ENCODE measurements at regions not wholly inside any gene's neighbourhood (a gene's known extent, or its start where the extent isn't known, plus 50 kb on each side); places are given as distances from the start of the nearest gene placed in this dataset.

- Histone ChIP-seq H4K20me1 (ENCODE audit: control insufficient read depth, insufficient read depth) (no peaks in the 10 kb centered on the region), H3K9ac (ENCODE audit: control insufficient read depth, insufficient read depth, low read length) (no peak overlapping the region), H3K27ac (ENCODE audit: control insufficient read depth, insufficient read depth) (no peak overlapping the region), H3K4me3 (no peak overlapping the region), H3K27me3 (replicated peaks in 1 of 2; ENCODE audit: control insufficient read depth in 2 of 2, insufficient read depth in 2 of 2, low read length in 1 of 2) (no peaks in the 10 kb centered on the region), H3K4me2 (ENCODE audit: control insufficient read depth, insufficient read depth) (no peak overlapping the region), H3K9me3 (replicated peaks; ENCODE audit: control insufficient read depth, insufficient read depth, low read length) (no peaks in the 10 kb centered on the region), H3K79me2 (ENCODE audit: control insufficient read depth, insufficient read depth, low read length) (no peaks in the 10 kb centered on the region), H2AFZ (ENCODE audit: control insufficient read depth, low read depth, low read length) (no peak overlapping the region), H3K36me3 (ENCODE audit: control insufficient read depth in 2 of 2, insufficient read depth in 2 of 2, low read length in 1 of 2) (no peaks in the 10 kb centered on the region), H3K4me1 (ENCODE audit: control insufficient read depth, insufficient read depth, low read length) (no peaks in the 10 kb centered on the region)
- no TSS peak for BruUV-seq (replicated peaks)
- FAIRE-seq, result no peak
- in situ Hi-C loops (cut with MboI), result no loop called here
- SMC1A ChIA-PET (ENCODE audit: uncharacterized antibody, unreplicated experiment), result interaction anchor here (1.7 kb wide), 1 partner anchor 9 kb away, joined by 3 read pairs; no protein-coding TSS in a partner anchor
- intact Hi-C loops (cut with micrococcal nuclease; ENCODE audit: unreplicated experiment), result no loop called here
- ATAC-seq, result no peak
- RAD21 ChIA-PET (ENCODE audit: unreplicated experiment), result no interaction called here
- DNase-seq (ENCODE audit: low read depth, low spot score), result no peak
- no peak for TF ChIP-seq TBL1XR1 (IDR thresholded peaks at IDR 0.05; ENCODE audit: low read depth, low read length)
- no peak for TF ChIP-seq ASH2L (IDR thresholded peaks at IDR 0.05; ENCODE audit: borderline replicate concordance, low read depth)
- no peak for TF ChIP-seq WRNIP1 (IDR thresholded peaks at IDR 0.05; ENCODE audit: borderline replicate concordance, low read depth, low read length)
- no peak for TF ChIP-seq PAX8 (IDR thresholded peaks at IDR 0.05)
- no peak for TF ChIP-seq YBX1 (IDR thresholded peaks at IDR 0.05)
- TF ChIP-seq BCL11A (IDR thresholded peaks at IDR 0.05; ENCODE audit: low read depth, low read length), result no peak
- TF ChIP-seq NR2F1 (conservative IDR thresholded peaks at IDR 0.05), result no peak
- no peak for TF ChIP-seq NFYB (IDR thresholded peaks at IDR 0.05; ENCODE audit: insufficient read depth, low read depth, low read length)
- TF ChIP-seq ESRRA (IDR thresholded peaks at IDR 0.05; ENCODE audit: low read length), result no peak
- no peak for TF ChIP-seq KDM1A (IDR thresholded peaks at IDR 0.05; ENCODE audit: borderline replicate concordance)
- no peak for TF ChIP-seq SREBF1 (IDR thresholded peaks at IDR 0.05; ENCODE audit: low read length)
- no peak for TF ChIP-seq POU2F2 (IDR thresholded peaks at IDR 0.05; ENCODE audit: borderline replicate concordance, low read depth, low read length)
- no peak for TF ChIP-seq IRF4 (IDR thresholded peaks at IDR 0.05; ENCODE audit: low read depth, low read length)
- TF ChIP-seq POLR2AphosphoS2 (IDR thresholded peaks at IDR 0.05; ENCODE audit: low read depth, low read length), result no peak
- TF ChIP-seq NFIC (IDR thresholded peaks at IDR 0.05; ENCODE audit: low read depth, low read length), result no peak
- TF ChIP-seq IRF5 (IDR thresholded peaks at IDR 0.05; ENCODE audit: borderline replicate concordance), result no peak
- TF ChIP-seq ETV6 (conservative IDR thresholded peaks at IDR 0.05 in 1 of 2, IDR thresholded peaks at IDR 0.05 in 1 of 2; ENCODE audit: borderline replicate concordance in 1 of 2, low read depth in 1 of 2), result no peak
- TF ChIP-seq, protein P1, sequence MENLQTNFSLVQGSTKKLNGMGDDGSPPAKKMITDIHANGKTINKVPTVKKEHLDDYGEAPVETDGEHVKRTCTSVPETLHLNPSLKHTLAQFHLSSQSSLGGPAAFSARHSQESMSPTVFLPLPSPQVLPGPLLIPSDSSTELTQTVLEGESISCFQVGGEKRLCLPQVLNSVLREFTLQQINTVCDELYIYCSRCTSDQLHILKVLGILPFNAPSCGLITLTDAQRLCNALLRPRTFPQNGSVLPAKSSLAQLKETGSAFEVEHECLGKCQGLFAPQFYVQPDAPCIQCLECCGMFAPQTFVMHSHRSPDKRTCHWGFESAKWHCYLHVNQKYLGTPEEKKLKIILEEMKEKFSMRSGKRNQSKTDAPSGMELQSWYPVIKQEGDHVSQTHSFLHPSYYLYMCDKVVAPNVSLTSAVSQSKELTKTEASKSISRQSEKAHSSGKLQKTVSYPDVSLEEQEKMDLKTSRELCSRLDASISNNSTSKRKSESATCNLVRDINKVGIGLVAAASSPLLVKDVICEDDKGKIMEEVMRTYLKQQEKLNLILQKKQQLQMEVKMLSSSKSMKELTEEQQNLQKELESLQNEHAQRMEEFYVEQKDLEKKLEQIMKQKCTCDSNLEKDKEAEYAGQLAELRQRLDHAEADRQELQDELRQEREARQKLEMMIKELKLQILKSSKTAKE (IDR thresholded peaks at IDR 0.05; ENCODE audit: low read depth, poor library complexity, severe bottlenecking), result no peak
- TF ChIP-seq SP1 (IDR thresholded peaks at IDR 0.05; ENCODE audit: low read depth, low read length), result no peak
- POLR2A ChIA-PET, result interaction anchor here (0.5 kb wide), 1 partner anchor 728 kb away, joined by 3 read pairs; no protein-coding TSS in a partner anchor
- 30% methylated on average over 3 of the region's 3 CpGs for WGBS (ENCODE audit: insufficient coverage, insufficient replicate concordance, low lambda C conversion rate, missing lambda C conversion rate)
- CTCF ChIA-PET, result no interaction called here
Observed at GRCh38 chr4:20166544-20166943, 85.2 kb upstream of the SLIT2 start.

All from GM12878 (cell line).